ENCODE measurements at regions not wholly inside any gene's neighbourhood (a gene's known extent, or its start where the extent isn't known, plus 50 kb on each side); places are given as distances from the start of the nearest gene placed in this dataset.

DNA sequence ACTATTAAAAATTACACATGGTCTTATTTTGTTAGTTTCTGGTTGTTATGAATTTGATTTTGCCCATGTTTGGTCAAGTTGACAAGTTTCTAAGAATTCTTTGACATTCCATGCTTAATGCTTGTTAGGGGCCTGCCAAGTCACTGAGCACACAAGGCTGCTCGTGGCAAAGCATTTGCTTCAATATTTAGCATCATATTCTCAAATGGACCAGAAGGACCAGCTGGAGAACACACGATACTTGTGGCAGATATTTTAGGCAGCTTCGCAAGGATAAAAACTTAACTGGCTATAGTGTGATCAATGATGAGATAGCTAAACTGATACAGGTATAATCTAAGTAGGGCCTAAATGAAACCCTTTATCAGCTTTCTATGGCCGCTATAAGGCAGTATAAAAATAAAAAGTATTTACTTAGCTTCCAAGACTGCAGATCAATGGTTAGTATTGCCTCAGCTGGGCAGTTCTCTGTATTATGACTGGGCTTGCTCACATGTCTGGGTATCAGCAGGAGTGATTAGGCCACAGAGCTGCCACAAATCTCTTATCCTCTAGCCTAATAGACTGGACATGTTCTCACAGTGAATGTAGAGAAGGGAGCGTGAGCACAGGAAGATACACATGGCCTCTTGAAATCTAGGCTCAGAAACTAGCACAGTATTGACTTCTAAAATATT is 155.9 kb upstream of the SPRY2 start:
- TF ChIP-seq POLR2AphosphoS5 (IDR thresholded peaks at IDR 0.05; ENCODE audit: borderline replicate concordance, low read depth, low read length) (no peak), EZH2 (IDR thresholded peaks at IDR 0.05) (no peak), FOXP2 (optimal IDR thresholded peaks at IDR 0.05; ENCODE audit: control extremely low read depth, extremely low read length, insufficient read depth) (no peak)

Data from SK-N-MC (cell line).